Activated T-cell treated with anti-CD3 and anti-CD28 coated beads, Interleukin-2, amount 50 U/mL, for 4 hours (primary cell): ENCODE measurements at regions not wholly inside any gene's neighbourhood (a gene's known extent, or its start where the extent isn't known, plus 50 kb on each side); places are given as distances from the start of the nearest gene placed in this dataset.

Source experiments
- ATAC-seq, 2 donors: fragments of 200-7000 bp; cut with Tn5 transposase; one replicate each; pipeline ENCODE4 v1.10.0; 2021
- DNase-seq: peaks from one replicate; pipeline ENCODE4 v3.0.0-alpha.2; 2020
- H3K27me3 Mint-ChIP-seq: one replicate; pipeline ENCODE4 v1.8.0; 2021; ENCODE audit warnings: low read depth, mixed read lengths
- H3K36me3 Mint-ChIP-seq: one replicate; pipeline ENCODE4 v1.8.0; 2022; ENCODE audit warnings: mixed read lengths; ENCODE audit not compliant: insufficient read depth
- H3K4me1 Mint-ChIP-seq: one replicate; pipeline ENCODE4 v1.8.0; 2021; ENCODE audit warnings: low read depth, mixed read lengths
- H3K4me3 Mint-ChIP-seq: one replicate; pipeline ENCODE4 v1.8.0; 2021; ENCODE audit warnings: mild to moderate bottlenecking, moderate library complexity, mixed read lengths
- H3K9me3 Mint-ChIP-seq: one replicate; pipeline ENCODE4 v1.8.0; 2021; ENCODE audit warnings: mixed read lengths

- H3K27me3 Mint-ChIP-seq, result no peaks in the 10 kb centered on the region
- H3K9me3 Mint-ChIP-seq, result no peaks in the 10 kb centered on the region
These were observed 433.8 kb upstream of the NRSN1 start for GRCh38 chr6:23692184-23692583.

DNA sequence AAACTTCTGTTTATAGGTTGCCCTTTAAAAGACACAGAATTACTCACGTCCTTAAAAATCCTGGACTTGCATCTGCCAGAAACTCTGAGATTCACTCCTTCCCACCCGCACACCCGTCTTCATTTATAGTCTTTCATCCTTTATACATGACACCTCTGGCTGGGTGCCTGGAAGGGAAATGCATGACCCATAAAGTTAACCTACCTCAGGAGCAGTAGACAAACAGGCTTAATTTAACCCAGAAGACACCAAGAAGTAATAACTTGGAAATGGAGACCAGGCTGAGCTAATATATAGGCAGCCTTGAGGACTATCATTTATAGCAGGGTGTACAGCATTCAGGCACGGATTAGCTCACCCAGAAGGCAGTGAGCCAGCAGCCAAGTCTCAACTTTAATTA, 429.0 kb upstream of the NRSN1 start:
- Mint-ChIP-seq H3K27me3 (no peaks in the 10 kb centered on the region), H3K9me3 (peaks cover 5% of the 10 kb centered on the region), H3K4me1 (no peaks in the 10 kb centered on the region), H3K4me3 (no peak overlapping the region), H3K36me3 (no peaks in the 10 kb centered on the region)
- no peak for DNase-seq
- no peak for ATAC-seq

More at GRCh38 chr6:23692184-23692583, 433.8 kb upstream of the NRSN1 start:
- H3K4me3 Mint-ChIP-seq, result no peak overlapping the region
- no peaks in the 10 kb centered on the region for H3K4me1 Mint-ChIP-seq
- H3K36me3 Mint-ChIP-seq, result no peaks in the 10 kb centered on the region
- ATAC-seq (no peak), DNase-seq (no peak)

GRCh38 chr6:23704479-23705052, 421.4 kb upstream of the NRSN1 start:
- ATAC-seq, result no peak
- Mint-ChIP-seq H3K9me3 (no peaks in the 10 kb centered on the region), H3K4me1 (no peaks in the 10 kb centered on the region), H3K4me3 (no peak overlapping the region), H3K36me3 (no peaks in the 10 kb centered on the region), H3K27me3 (no peaks in the 10 kb centered on the region)
- DNase-seq, result no peak

- DNase-seq (no peak), ATAC-seq (no peak)
- Mint-ChIP-seq H3K4me1 (no peaks in the 10 kb centered on the region), H3K9me3 (no peaks in the 10 kb centered on the region), H3K27me3 (no peaks in the 10 kb centered on the region), H3K36me3 (no peaks in the 10 kb centered on the region), H3K4me3 (no peak overlapping the region)
These were observed 420.3 kb upstream of the NRSN1 start for GRCh38 chr6:23705697-23706096.

- Mint-ChIP-seq H3K4me3 (no peak overlapping the region), H3K27me3 (no peaks in the 10 kb centered on the region), H3K36me3 (no peaks in the 10 kb centered on the region), H3K4me1 (no peaks in the 10 kb centered on the region), H3K9me3 (no peaks in the 10 kb centered on the region)
- ATAC-seq, result no peak
- no peak for DNase-seq
These were observed 413.3 kb upstream of the NRSN1 start for GRCh38 chr6:23712756-23713155.

GRCh38 chr6:23713211-23713610, 412.8 kb upstream of the NRSN1 start:
- H3K4me1 Mint-ChIP-seq, result no peaks in the 10 kb centered on the region
- H3K36me3 Mint-ChIP-seq, result no peaks in the 10 kb centered on the region
- no peak for ATAC-seq
- DNase-seq, result no peak
- H3K4me3 Mint-ChIP-seq, result no peak overlapping the region
- no peaks in the 10 kb centered on the region for H3K9me3 Mint-ChIP-seq
- H3K27me3 Mint-ChIP-seq, result no peaks in the 10 kb centered on the region

DNA sequence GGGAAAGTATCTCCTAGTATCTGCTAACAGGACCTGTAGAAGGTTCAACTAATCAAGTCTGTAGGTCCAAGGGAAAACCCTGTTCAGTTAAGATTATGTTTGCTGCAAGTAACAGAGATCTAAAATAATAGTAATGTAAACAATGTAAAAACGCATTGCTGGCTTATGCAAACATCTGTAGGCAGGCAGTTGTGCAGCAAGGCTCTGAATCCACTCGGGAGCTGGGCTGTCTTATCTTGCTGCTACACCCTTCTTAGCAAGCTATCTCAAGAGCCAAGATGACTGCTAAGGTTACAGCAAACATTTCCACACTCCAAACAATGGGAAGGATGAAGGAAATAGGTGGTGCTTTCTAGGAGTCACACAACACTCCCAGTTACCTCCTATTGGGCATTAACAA, 397.3 kb upstream of the NRSN1 start:
- no peaks in the 10 kb centered on the region for H3K27me3 Mint-ChIP-seq
- no peak overlapping the region for H3K4me3 Mint-ChIP-seq
- no peaks in the 10 kb centered on the region for H3K9me3 Mint-ChIP-seq
- no peak for DNase-seq
- no peak for ATAC-seq
- no peaks in the 10 kb centered on the region for H3K36me3 Mint-ChIP-seq
- H3K4me1 Mint-ChIP-seq, result no peaks in the 10 kb centered on the region

GRCh38 chr6:23731609-23732008, 394.4 kb upstream of the NRSN1 start:
- DNase-seq, result no peak
- ATAC-seq, result no peak
- no peaks in the 10 kb centered on the region for H3K4me1 Mint-ChIP-seq
- no peaks in the 10 kb centered on the region for H3K36me3 Mint-ChIP-seq
- H3K9me3 Mint-ChIP-seq, result peaks cover 4% of the 10 kb centered on the region
- H3K4me3 Mint-ChIP-seq, result no peak overlapping the region
- H3K27me3 Mint-ChIP-seq, result no peaks in the 10 kb centered on the region

- no peaks in the 10 kb centered on the region for H3K36me3 Mint-ChIP-seq
- H3K9me3 Mint-ChIP-seq, result peaks cover 4% of the 10 kb centered on the region
- no peaks in the 10 kb centered on the region for H3K27me3 Mint-ChIP-seq
- H3K4me1 Mint-ChIP-seq, result no peaks in the 10 kb centered on the region
- ATAC-seq (no peak), DNase-seq (no peak)
- H3K4me3 Mint-ChIP-seq, result no peak overlapping the region
These were observed 393.5 kb upstream of the NRSN1 start for GRCh38 chr6:23732521-23732920.

DNA sequence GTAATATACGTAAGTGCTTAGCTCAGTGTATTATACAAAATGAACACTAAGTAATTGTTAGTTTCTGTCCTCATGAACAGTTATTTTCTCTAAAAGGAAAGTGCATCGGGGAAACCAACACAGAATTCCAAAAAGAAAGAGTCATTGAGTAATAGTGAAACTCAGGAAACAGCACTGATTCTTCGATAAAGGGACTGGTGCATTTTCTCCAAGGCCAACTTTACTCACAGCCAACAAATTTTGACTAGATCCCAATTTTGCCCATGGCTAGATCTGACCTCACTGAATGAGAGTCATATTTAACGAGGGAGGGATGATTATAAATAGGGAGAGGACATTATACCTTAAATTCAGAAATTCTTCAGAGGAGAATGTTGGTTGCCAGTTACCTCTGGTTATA, 390.9 kb upstream of the NRSN1 start:
- DNase-seq (no peak), ATAC-seq (no peak)
- no peak overlapping the region for H3K4me3 Mint-ChIP-seq
- H3K4me1 Mint-ChIP-seq, result no peaks in the 10 kb centered on the region
- peaks cover 4% of the 10 kb centered on the region for H3K9me3 Mint-ChIP-seq
- no peaks in the 10 kb centered on the region for H3K27me3 Mint-ChIP-seq
- H3K36me3 Mint-ChIP-seq, result no peaks in the 10 kb centered on the region

- ATAC-seq (no peak), DNase-seq (no peak)
- Mint-ChIP-seq H3K36me3 (no peaks in the 10 kb centered on the region), H3K4me3 (no peak overlapping the region), H3K4me1 (no peaks in the 10 kb centered on the region), H3K9me3 (peaks cover 4% of the 10 kb centered on the region), H3K27me3 (no peaks in the 10 kb centered on the region)
These were observed 389.4 kb upstream of the NRSN1 start for GRCh38 chr6:23736577-23736976.

DNA sequence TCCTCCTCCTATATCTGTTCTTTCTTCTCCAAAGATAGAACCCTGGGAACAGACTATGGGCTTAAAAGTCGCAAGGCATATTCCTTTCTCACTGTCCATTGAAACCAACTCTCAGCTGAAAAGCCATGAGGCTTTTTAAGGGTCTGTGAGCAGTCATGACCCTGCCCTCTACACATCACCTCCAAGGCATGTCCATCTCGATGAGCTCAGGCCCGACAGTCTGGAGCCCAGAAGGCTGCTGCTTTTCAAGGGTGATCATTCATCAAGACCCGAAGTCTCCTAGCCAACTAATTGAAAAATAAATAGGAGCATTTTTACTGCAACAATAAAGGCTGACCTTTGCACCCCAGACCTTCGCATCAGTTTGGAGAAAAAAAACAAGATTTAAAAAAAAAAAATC, 378.8 kb upstream of the NRSN1 start:
- H3K9me3 Mint-ChIP-seq, result peaks cover 11% of the 10 kb centered on the region
- no peaks in the 10 kb centered on the region for H3K36me3 Mint-ChIP-seq

DNA sequence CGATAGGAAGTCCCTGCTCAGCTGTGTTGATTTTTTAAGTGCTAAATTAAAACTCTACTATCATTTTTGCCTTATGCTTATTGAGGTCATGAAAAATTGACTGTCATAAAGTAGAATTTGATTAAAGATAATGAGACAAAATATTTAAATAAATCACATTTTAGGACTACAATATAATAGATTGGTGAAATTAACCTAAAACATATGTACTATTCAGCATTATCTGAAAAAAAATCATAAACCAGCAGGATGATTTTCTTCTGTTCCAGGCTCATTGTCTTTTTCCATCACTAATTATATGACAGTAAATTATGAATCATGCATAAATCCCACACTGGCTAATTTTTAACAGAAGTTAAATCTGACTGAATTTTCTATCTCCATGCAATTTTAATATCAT, 373.6 kb upstream of the NRSN1 start:
- no peak for DNase-seq
- Mint-ChIP-seq H3K36me3 (no peaks in the 10 kb centered on the region), H3K4me1 (no peaks in the 10 kb centered on the region), H3K4me3 (no peak overlapping the region), H3K9me3 (peaks cover 15% of the 10 kb centered on the region), H3K27me3 (no peaks in the 10 kb centered on the region)
- no peak for ATAC-seq

More for the DNA sequence above, 378.8 kb upstream of the NRSN1 start:
- ATAC-seq, result no peak
- no peak for DNase-seq
- no peak overlapping the region for H3K4me3 Mint-ChIP-seq
- H3K27me3 Mint-ChIP-seq, result no peaks in the 10 kb centered on the region
- H3K4me1 Mint-ChIP-seq, result no peaks in the 10 kb centered on the region

GRCh38 chr6:23754197-23754596, 371.8 kb upstream of the NRSN1 start:
- ATAC-seq (no peak), DNase-seq (no peak)
- H3K27me3 Mint-ChIP-seq, result no peaks in the 10 kb centered on the region
- no peaks in the 10 kb centered on the region for H3K36me3 Mint-ChIP-seq
- peaks cover 11% of the 10 kb centered on the region for H3K9me3 Mint-ChIP-seq
- H3K4me3 Mint-ChIP-seq, result no peak overlapping the region
- H3K4me1 Mint-ChIP-seq, result no peaks in the 10 kb centered on the region

DNA sequence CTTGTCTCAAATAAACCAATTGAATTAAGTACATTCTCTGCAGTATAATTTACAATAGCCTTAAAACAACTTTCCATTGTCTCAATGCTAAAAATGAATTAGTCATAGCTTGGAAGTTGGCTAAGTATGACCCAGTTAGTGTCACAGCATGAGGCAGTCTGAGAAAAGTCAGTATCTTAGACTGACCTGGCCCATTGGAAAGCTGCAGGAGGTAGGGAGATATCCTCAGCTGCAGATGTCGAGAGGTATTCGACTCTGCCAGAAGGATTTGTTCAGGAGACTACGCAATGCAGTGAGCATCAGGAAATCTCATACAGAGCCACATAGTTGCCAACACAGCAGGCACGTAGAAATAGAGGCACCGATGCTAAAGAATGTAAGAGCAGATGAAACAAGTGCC, 350.9 kb upstream of the NRSN1 start:
- Mint-ChIP-seq H3K4me3 (no peak overlapping the region), H3K4me1 (no peaks in the 10 kb centered on the region), H3K27me3 (no peaks in the 10 kb centered on the region), H3K36me3 (no peaks in the 10 kb centered on the region), H3K9me3 (peaks cover 4% of the 10 kb centered on the region)
- no peak for DNase-seq
- no peak for ATAC-seq

- H3K4me1 Mint-ChIP-seq, result no peaks in the 10 kb centered on the region
- peaks cover 4% of the 10 kb centered on the region for H3K9me3 Mint-ChIP-seq
- DNase-seq (no peak), ATAC-seq (no peak)
- no peak overlapping the region for H3K4me3 Mint-ChIP-seq
- H3K36me3 Mint-ChIP-seq, result no peaks in the 10 kb centered on the region
- no peaks in the 10 kb centered on the region for H3K27me3 Mint-ChIP-seq
These were observed 342.1 kb upstream of the NRSN1 start for GRCh38 chr6:23783901-23784300.
